ENCODE measurements at regions not wholly inside any gene's neighbourhood (a gene's known extent, or its start where the extent isn't known, plus 50 kb on each side); places are given as distances from the start of the nearest gene placed in this dataset.

GRCh38 chr1:79193211-79194079, 186.9 kb upstream of the ADGRL4 start:
- Histone ChIP-seq H3K27ac (peak overlapping the region in 1 of 4 donors; percentile 7), H3K4me1 (peaks cover 0 to 5% (median 2%) of the 10 kb centered on the region in 4 donors), H3K4me3 (no peak overlapping the region), H3K27me3 (no peaks in the 10 kb centered on the region), H3K9me3 (no peaks in the 10 kb centered on the region), H3K36me3 (no peaks in the 10 kb centered on the region)
- intact Hi-C loops (cut with DNase I), result no loop called here
- no peak for DNase-seq
- 8 to 24% methylated on average over 7 of the region's 7 CpGs for WGBS, 2 donors
- TF ChIP-seq CTCF (IDR thresholded peaks at IDR 0.05) (no peak), POLR2AphosphoS5 (IDR thresholded peaks at IDR 0.05) (peak in 1 of 4 donors; percentile 8)

GRCh38 chr1:79190074-79190473, 183.5 kb upstream of the ADGRL4 start:
- TF ChIP-seq POLR2AphosphoS5 (IDR thresholded peaks at IDR 0.05) (no peak), EP300 (IDR thresholded peaks at IDR 0.05) (no peak), CTCF (IDR thresholded peaks at IDR 0.05) (no peak), POLR2A (IDR thresholded peaks at IDR 0.05) (no peak)
- no peak overlapping the region for H3K27ac ChIP-seq
- DNase-seq, result no peak
- H3K27me3 ChIP-seq, result no peaks in the 10 kb centered on the region
- intact Hi-C loops (cut with DNase I), result no loop called here
- no peaks in the 10 kb centered on the region for H3K36me3 ChIP-seq
- no peaks in the 10 kb centered on the region for H3K9me3 ChIP-seq
- peaks cover 0 to 5% (median 2%) of the 10 kb centered on the region in 4 donors for H3K4me1 ChIP-seq
- H3K4me3 ChIP-seq, result no peak overlapping the region
- WGBS, 2 donors, result 78 to 84% methylated on average over 1 of the region's 1 CpG

- intact Hi-C loops (cut with DNase I), result no loop called here
- no peak overlapping the region for H3K4me3 ChIP-seq
- no peak for DNase-seq
- TF ChIP-seq CTCF (IDR thresholded peaks at IDR 0.05), result no peak
- no peak for TF ChIP-seq EP300 (IDR thresholded peaks at IDR 0.05)
- TF ChIP-seq POLR2A (IDR thresholded peaks at IDR 0.05), result no peak
- no peak for TF ChIP-seq POLR2AphosphoS5 (IDR thresholded peaks at IDR 0.05)
- no peaks in the 10 kb centered on the region for H3K9me3 ChIP-seq
- 33 to 51% methylated on average over 2 of the region's 2 CpGs for WGBS, 2 donors
- H3K27me3 ChIP-seq, result no peaks in the 10 kb centered on the region
- no peaks in the 10 kb centered on the region for H3K36me3 ChIP-seq
- no peak overlapping the region for H3K27ac ChIP-seq
- no peaks in the 10 kb centered on the region for H3K4me1 ChIP-seq
Observed at GRCh38 chr1:79188337-79188736, 181.8 kb upstream of the ADGRL4 start.

GRCh38 chr1:79186260-79186659, 179.7 kb upstream of the ADGRL4 start:
- Histone ChIP-seq H3K36me3 (no peaks in the 10 kb centered on the region), H3K4me1 (no peaks in the 10 kb centered on the region), H3K9me3 (no peaks in the 10 kb centered on the region), H3K4me3 (no peak overlapping the region), H3K27me3 (no peaks in the 10 kb centered on the region), H3K27ac (no peak overlapping the region)
- TF ChIP-seq POLR2A (IDR thresholded peaks at IDR 0.05) (no peak), CTCF (IDR thresholded peaks at IDR 0.05) (no peak), POLR2AphosphoS5 (IDR thresholded peaks at IDR 0.05) (no peak), EP300 (IDR thresholded peaks at IDR 0.05) (no peak)
- intact Hi-C loops (cut with DNase I), result no loop called here
- no peak for DNase-seq

GRCh38 chr1:79177844-79178243, 171.3 kb upstream of the ADGRL4 start:
- Histone ChIP-seq H3K4me1 (no peaks in the 10 kb centered on the region), H3K36me3 (no peaks in the 10 kb centered on the region), H3K9me3 (no peaks in the 10 kb centered on the region), H3K27ac (no peak overlapping the region), H3K27me3 (no peaks in the 10 kb centered on the region), H3K4me3 (no peak overlapping the region)
- DNase-seq, result no peak
- intact Hi-C loops (cut with DNase I), result no loop called here
- WGBS, 2 donors, result 64 to 87% methylated on average over 1 of the region's 1 CpG
- TF ChIP-seq EP300 (IDR thresholded peaks at IDR 0.05) (no peak), POLR2A (IDR thresholded peaks at IDR 0.05) (no peak), POLR2AphosphoS5 (IDR thresholded peaks at IDR 0.05) (no peak), CTCF (IDR thresholded peaks at IDR 0.05) (no peak)

All from sigmoid colon (tissue), 6 donors.